ENCODE measurements at regions not wholly inside any gene's neighbourhood (a gene's known extent, or its start where the extent isn't known, plus 50 kb on each side); places are given as distances from the start of the nearest gene placed in this dataset.
"Not testable (repeated sequence)": the region's sequence is repeated elsewhere in the genome, so short reads cannot be mapped to it uniquely, and the experiment has no call there.

DNA sequence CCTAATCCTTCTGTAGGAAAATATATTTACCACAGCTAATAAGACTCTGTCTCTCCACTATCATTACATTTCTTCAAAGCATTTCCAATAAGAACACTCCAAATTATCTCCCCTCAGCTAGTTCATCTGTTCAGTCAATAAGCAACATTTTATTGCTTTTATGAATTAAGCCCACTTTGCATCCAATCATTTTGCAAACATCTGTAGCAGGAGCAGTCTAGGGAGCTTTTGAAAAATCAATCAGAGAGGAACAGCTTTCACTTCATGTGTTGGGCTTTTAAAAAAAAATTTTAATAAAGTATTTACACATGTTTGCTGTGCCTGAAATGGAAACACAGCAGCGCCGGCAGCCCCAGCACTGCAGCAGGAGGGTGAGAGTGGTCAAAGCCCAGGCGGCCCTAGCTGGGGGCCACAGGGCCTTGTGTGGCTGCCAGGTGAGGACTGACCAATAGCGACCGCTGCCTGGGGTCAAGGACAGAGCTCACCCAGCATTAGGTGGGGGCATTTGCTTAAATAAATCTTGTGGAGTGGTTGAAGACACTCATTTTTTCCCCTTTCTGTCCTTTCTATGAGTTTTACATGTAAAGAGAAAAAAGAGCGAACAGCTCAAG lies 250.7 kb downstream of the RNF144A start:
- H3K36me3 ChIP-seq = no peaks in the 10 kb centered on the region
- DNase-seq = no peak
- no peak overlapping the region for H3K4me3 ChIP-seq
- H3K27me3 ChIP-seq = no peaks in the 10 kb centered on the region
- H3K27ac ChIP-seq = no peak overlapping the region
- in situ Hi-C loops (cut with MboI; ENCODE audit: low pct_ligation_motif_present in 1 of 4, low pct_unique_long_range_greater_than_20kb in 1 of 4, low sequenced_read_pairs in 3 of 4) = no loop called here
- H3K4me1 ChIP-seq = no peaks in the 10 kb centered on the region
- 75 to 93% methylated on average over 3 to 6 of the region's 6 CpGs for WGBS, 2 donors (ENCODE audit: low coverage in 1 of 2)
- TF ChIP-seq POLR2A (IDR thresholded peaks at IDR 0.05) (no peak), EP300 (IDR thresholded peaks at IDR 0.05; ENCODE audit: low read depth) (no peak), POLR2AphosphoS5 (IDR thresholded peaks at IDR 0.05) (no peak)
- TF ChIP-seq, protein P1, sequence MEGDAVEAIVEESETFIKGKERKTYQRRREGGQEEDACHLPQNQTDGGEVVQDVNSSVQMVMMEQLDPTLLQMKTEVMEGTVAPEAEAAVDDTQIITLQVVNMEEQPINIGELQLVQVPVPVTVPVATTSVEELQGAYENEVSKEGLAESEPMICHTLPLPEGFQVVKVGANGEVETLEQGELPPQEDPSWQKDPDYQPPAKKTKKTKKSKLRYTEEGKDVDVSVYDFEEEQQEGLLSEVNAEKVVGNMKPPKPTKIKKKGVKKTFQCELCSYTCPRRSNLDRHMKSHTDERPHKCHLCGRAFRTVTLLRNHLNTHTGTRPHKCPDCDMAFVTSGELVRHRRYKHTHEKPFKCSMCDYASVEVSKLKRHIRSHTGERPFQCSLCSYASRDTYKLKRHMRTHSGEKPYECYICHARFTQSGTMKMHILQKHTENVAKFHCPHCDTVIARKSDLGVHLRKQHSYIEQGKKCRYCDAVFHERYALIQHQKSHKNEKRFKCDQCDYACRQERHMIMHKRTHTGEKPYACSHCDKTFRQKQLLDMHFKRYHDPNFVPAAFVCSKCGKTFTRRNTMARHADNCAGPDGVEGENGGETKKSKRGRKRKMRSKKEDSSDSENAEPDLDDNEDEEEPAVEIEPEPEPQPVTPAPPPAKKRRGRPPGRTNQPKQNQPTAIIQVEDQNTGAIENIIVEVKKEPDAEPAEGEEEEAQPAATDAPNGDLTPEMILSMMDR (IDR thresholded peaks at IDR 0.05) = no peak
- intact Hi-C loops (cut with DNase I; ENCODE audit: low total_unique reads) = no loop called here
- H3K9me3 ChIP-seq = no peaks in the 10 kb centered on the region

DNA sequence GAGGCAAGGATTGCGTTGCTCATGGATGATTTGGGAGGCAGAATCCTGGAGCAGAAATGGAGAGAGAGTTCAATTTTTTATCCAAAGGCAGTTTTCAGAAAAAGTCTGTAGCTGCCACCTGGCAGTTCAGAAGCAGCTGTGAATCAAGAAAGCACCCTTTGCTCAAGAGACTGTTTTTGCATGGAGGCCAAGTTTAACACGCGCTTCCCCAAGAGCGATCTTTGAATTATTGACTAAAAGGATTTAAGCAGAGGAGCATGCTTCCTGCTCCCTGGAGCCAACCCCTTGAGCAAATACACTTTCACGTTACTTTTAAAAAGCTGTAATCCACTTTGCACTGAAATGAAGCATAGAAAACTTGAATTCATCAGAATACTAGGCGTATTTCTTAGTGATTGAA lies 252.4 kb downstream of the RNF144A start:
- Histone ChIP-seq H3K9me3 (no peaks in the 10 kb centered on the region), H3K4me1 (no peaks in the 10 kb centered on the region), H3K4me3 (no peak overlapping the region), H3K27me3 (no peaks in the 10 kb centered on the region), H3K27ac (no peak overlapping the region), H3K36me3 (no peaks in the 10 kb centered on the region)
- in situ Hi-C loops (cut with MboI; ENCODE audit: low pct_ligation_motif_present in 1 of 4, low pct_unique_long_range_greater_than_20kb in 1 of 4, low sequenced_read_pairs in 3 of 4) = no loop called here
- intact Hi-C loops (cut with DNase I; ENCODE audit: low total_unique reads) = no loop called here
- 55 to 74% methylated on average over 4 to 6 of the region's 6 CpGs for WGBS, 2 donors (ENCODE audit: low coverage in 1 of 2)
- no peak for DNase-seq
- TF ChIP-seq EP300 (IDR thresholded peaks at IDR 0.05; ENCODE audit: low read depth) (no peak), POLR2AphosphoS5 (IDR thresholded peaks at IDR 0.05) (no peak), POLR2A (IDR thresholded peaks at IDR 0.05) (no peak)
- TF ChIP-seq, protein P1 (IDR thresholded peaks at IDR 0.05) = no peak

DNA sequence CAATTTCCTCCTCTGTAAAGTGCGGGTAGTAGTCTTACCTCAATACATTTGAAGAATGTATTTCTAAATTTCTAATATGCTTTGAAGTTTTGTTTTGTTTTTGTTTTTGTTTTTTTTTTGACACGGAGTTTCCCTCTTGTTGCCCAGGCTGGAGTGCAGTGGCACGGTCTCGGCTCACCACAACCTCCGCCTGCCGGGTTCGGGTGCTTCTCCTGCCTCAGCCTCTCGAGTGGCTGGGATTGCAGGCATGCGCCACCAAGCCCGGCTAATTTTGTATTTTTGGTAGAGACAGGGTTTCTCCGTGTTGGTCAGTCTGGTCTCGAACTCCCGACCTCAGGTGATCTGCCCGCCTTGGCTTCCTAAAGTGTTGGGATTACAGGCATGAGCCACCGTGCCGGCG lies 261.8 kb downstream of the RNF144A start:
- DNase-seq; H3K4me3 ChIP-seq; H3K27me3 ChIP-seq; H3K9me3 ChIP-seq; H3K4me1 ChIP-seq; H3K27ac ChIP-seq; intact Hi-C loops (cut with DNase I; ENCODE audit: low total_unique reads); in situ Hi-C loops (cut with MboI; ENCODE audit: low pct_ligation_motif_present in 1 of 4, low pct_unique_long_range_greater_than_20kb in 1 of 4, low sequenced_read_pairs in 3 of 4); H3K36me3 ChIP-seq: not testable (repeated sequence)
- WGBS, 2 donors (ENCODE audit: low coverage in 1 of 2) = 88 to 96% methylated on average over 12 to 17 of the region's 17 CpGs

DNA sequence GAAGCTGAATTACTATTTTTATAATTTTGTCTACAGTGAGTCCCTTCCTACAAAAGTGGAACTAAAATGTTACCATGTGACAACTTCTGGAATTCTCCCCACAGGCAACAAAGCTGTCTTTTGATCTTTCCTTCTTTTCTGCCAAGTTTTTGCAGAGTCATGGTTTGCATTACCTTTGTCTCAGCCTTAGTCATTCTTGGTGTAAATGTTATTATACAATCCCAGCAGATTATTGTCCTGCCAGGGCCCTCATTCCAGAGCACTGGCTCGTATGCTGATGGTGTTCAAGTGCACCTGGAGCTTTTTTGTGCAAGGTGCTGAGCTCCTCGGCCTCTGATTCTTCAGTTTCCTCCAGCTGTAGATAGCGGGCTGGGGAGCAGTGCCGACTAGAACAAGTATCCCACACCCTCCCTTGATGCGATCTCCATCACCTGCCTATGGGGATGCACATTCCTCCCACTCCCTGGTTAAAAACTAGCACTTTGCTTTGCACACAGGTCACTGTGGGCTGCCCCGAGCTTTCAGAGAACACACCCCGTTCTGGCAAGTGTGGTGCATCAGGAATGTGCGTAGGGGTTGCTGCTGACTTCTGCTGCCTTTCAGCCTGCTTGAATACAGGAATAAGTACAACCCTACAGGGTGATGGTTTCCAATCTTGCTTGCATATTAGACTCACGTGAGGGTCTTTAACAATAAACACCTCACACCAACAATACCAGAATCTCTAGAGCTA lies 263.6 kb downstream of the RNF144A start:
- TF ChIP-seq POLR2A (IDR thresholded peaks at IDR 0.05) = no peak
- TF ChIP-seq EP300 (IDR thresholded peaks at IDR 0.05; ENCODE audit: low read depth) = no peak
- TF ChIP-seq POLR2AphosphoS5 (IDR thresholded peaks at IDR 0.05) = no peak
- TF ChIP-seq, protein P1 (IDR thresholded peaks at IDR 0.05) = no peak
- intact Hi-C loops (cut with DNase I; ENCODE audit: low total_unique reads) = no loop called here
- in situ Hi-C loops (cut with MboI; ENCODE audit: low pct_ligation_motif_present in 1 of 4, low pct_unique_long_range_greater_than_20kb in 1 of 4, low sequenced_read_pairs in 3 of 4) = no loop called here
- 54 to 63% methylated on average over 3 to 9 of the region's 9 CpGs for WGBS, 2 donors (ENCODE audit: low coverage in 1 of 2)
- Histone ChIP-seq H3K9me3 (no peaks in the 10 kb centered on the region), H3K4me3 (no peak overlapping the region), H3K27me3 (no peaks in the 10 kb centered on the region), H3K27ac (no peak overlapping the region), H3K36me3 (no peaks in the 10 kb centered on the region), H3K4me1 (no peaks in the 10 kb centered on the region)
- DNase-seq = no peak
